Stimulated activated naive B cell treated with anti-CD40 and anti-IgM and Interleukin-4, amounts not matched to agents 10 μg/mL and 1 μg/mL and 100 μg/mL, for 72 hours (primary cell): ENCODE measurements at regions not wholly inside any gene's neighbourhood (a gene's known extent, or its start where the extent isn't known, plus 50 kb on each side); places are given as distances from the start of the nearest gene placed in this dataset.

Experiments
- ATAC-seq, 2 donors: fragments of 150-1000 bp; cut with Tn5 transposase; replicated peaks; 2 replicates each; pipeline ENCODE4 v1.10.0; 2021; ENCODE audit warnings: moderate library complexity in 1 of 2
- DNase-seq: peaks from one replicate; pipeline ENCODE4 v3.0.0; 2021
- H3K27ac Mint-ChIP-seq: one replicate; pipeline ENCODE4 v1.8.0; 2022; ENCODE audit warnings: mild to moderate bottlenecking, mixed read lengths
- H3K27me3 Mint-ChIP-seq, 2 donors: one replicate each; pipeline ENCODE4 v1.8.0; 2022; ENCODE audit warnings: mixed read lengths in 2 of 2
- H3K36me3 Mint-ChIP-seq, 2 donors: one replicate each; pipeline ENCODE4 v1.8.0; 2022; ENCODE audit warnings: mixed read lengths in 2 of 2, mild to moderate bottlenecking in 1 of 2
- H3K4me1 Mint-ChIP-seq, 2 donors: one replicate each; pipeline ENCODE4 v1.8.0; 2022; ENCODE audit warnings: mixed read lengths in 2 of 2, mild to moderate bottlenecking in 1 of 2
- H3K4me3 Mint-ChIP-seq, 2 donors: one replicate each; pipeline ENCODE4 v1.8.0; 2022; ENCODE audit warnings: mild to moderate bottlenecking in 2 of 2, mixed read lengths in 2 of 2, moderate library complexity in 1 of 2
- H3K9me3 Mint-ChIP-seq, 2 donors: one replicate each; pipeline ENCODE4 v1.8.0; 2022; ENCODE audit warnings: mixed read lengths in 2 of 2, mild to moderate bottlenecking in 1 of 2

GRCh38 chr15:60118146-60118545, 114.0 kb downstream of the FOXB1 start:
- H3K27me3 Mint-ChIP-seq: peaks cover 5 to 7% of the 10 kb centered on the region in 2 donors
- no peaks in the 10 kb centered on the region for H3K9me3 Mint-ChIP-seq
- DNase-seq (no peak), ATAC-seq (no peak)
- no peaks in the 10 kb centered on the region for H3K36me3 Mint-ChIP-seq
- H3K4me3 Mint-ChIP-seq: no peak overlapping the region
- no peak overlapping the region for H3K27ac Mint-ChIP-seq
- H3K4me1 Mint-ChIP-seq: no peaks in the 10 kb centered on the region

GRCh38 chr15:60118626-60119025, 114.5 kb downstream of the FOXB1 start:
- Mint-ChIP-seq H3K27me3 (peaks cover 5 to 7% of the 10 kb centered on the region in 2 donors), H3K4me1 (no peaks in the 10 kb centered on the region), H3K36me3 (no peaks in the 10 kb centered on the region), H3K4me3 (no peak overlapping the region), H3K9me3 (no peaks in the 10 kb centered on the region), H3K27ac (no peak overlapping the region)
- no peak for DNase-seq
- ATAC-seq: no peak

GRCh38 chr15:60119101-60119500, 115.0 kb downstream of the FOXB1 start:
- H3K9me3 Mint-ChIP-seq: no peaks in the 10 kb centered on the region
- no peaks in the 10 kb centered on the region for H3K4me1 Mint-ChIP-seq
- no peak for ATAC-seq
- no peak for DNase-seq
- H3K4me3 Mint-ChIP-seq: no peak overlapping the region
- no peak overlapping the region for H3K27ac Mint-ChIP-seq
- peaks cover 5 to 7% of the 10 kb centered on the region in 2 donors for H3K27me3 Mint-ChIP-seq
- no peaks in the 10 kb centered on the region for H3K36me3 Mint-ChIP-seq

GRCh38 chr15:60120100-60120499, 116.0 kb downstream of the FOXB1 start:
- H3K9me3 Mint-ChIP-seq: no peaks in the 10 kb centered on the region
- no peaks in the 10 kb centered on the region for H3K36me3 Mint-ChIP-seq
- no peak overlapping the region for H3K27ac Mint-ChIP-seq
- ATAC-seq (no peak), DNase-seq (no peak)
- H3K27me3 Mint-ChIP-seq: peaks cover 5 to 7% of the 10 kb centered on the region in 2 donors
- no peaks in the 10 kb centered on the region for H3K4me1 Mint-ChIP-seq
- H3K4me3 Mint-ChIP-seq: no peak overlapping the region

- H3K27me3 Mint-ChIP-seq: peaks cover 0 to 7% of the 10 kb centered on the region in 2 donors
- no peak for ATAC-seq
Measured at GRCh38 chr15:60121845-60122244, 117.7 kb downstream of the FOXB1 start.

GRCh38 chr15:60122691-60123090, 118.6 kb downstream of the FOXB1 start:
- Mint-ChIP-seq H3K36me3 (no peaks in the 10 kb centered on the region), H3K27ac (no peak overlapping the region), H3K9me3 (no peaks in the 10 kb centered on the region), H3K4me1 (peaks cover 6 to 13% of the 10 kb centered on the region in 2 donors), H3K27me3 (peaks cover 0 to 7% of the 10 kb centered on the region in 2 donors), H3K4me3 (no peak overlapping the region)
- DNase-seq (no peak), ATAC-seq (no peak)

More at GRCh38 chr15:60121845-60122244, 117.7 kb downstream of the FOXB1 start:
- Mint-ChIP-seq H3K9me3 (no peaks in the 10 kb centered on the region), H3K36me3 (no peaks in the 10 kb centered on the region), H3K4me3 (no peak overlapping the region), H3K4me1 (peaks cover 3 to 4% of the 10 kb centered on the region in 2 donors), H3K27ac (no peak overlapping the region)
- DNase-seq: no peak

GRCh38 chr15:60124460-60125070, 120.5 kb downstream of the FOXB1 start:
- Mint-ChIP-seq H3K27ac (no peak overlapping the region), H3K36me3 (no peaks in the 10 kb centered on the region)

GRCh38 chr15:60125334-60125733, 121.2 kb downstream of the FOXB1 start:
- DNase-seq (no peak), ATAC-seq (no peak)
- Mint-ChIP-seq H3K9me3 (no peaks in the 10 kb centered on the region), H3K36me3 (no peaks in the 10 kb centered on the region), H3K27ac (peak overlapping the region; percentile 49), H3K27me3 (no peaks in the 10 kb centered on the region), H3K4me1 (peaks cover 11 to 18% of the 10 kb centered on the region in 2 donors), H3K4me3 (no peak overlapping the region)

More at GRCh38 chr15:60124460-60125070, 120.5 kb downstream of the FOXB1 start:
- H3K9me3 Mint-ChIP-seq: no peaks in the 10 kb centered on the region
- ATAC-seq (no peak), DNase-seq (no peak)
- H3K27me3 Mint-ChIP-seq: no peaks in the 10 kb centered on the region
- H3K4me1 Mint-ChIP-seq: peaks cover 10 to 18% of the 10 kb centered on the region in 2 donors
- no peak overlapping the region for H3K4me3 Mint-ChIP-seq

GRCh38 chr15:60126200-60126599, 122.1 kb downstream of the FOXB1 start:
- Mint-ChIP-seq H3K9me3 (no peaks in the 10 kb centered on the region), H3K36me3 (no peaks in the 10 kb centered on the region), H3K27ac (no peak overlapping the region), H3K4me3 (no peak overlapping the region), H3K27me3 (no peaks in the 10 kb centered on the region), H3K4me1 (peaks cover 12 to 18% of the 10 kb centered on the region in 2 donors)
- no peak for ATAC-seq
- DNase-seq: no peak

GRCh38 chr15:60126661-60127060, 122.5 kb downstream of the FOXB1 start:
- H3K4me1 Mint-ChIP-seq: peaks cover 12 to 18% of the 10 kb centered on the region in 2 donors
- H3K36me3 Mint-ChIP-seq: no peaks in the 10 kb centered on the region
- H3K4me3 Mint-ChIP-seq: peak overlapping the region; percentile 81 to 83
- H3K9me3 Mint-ChIP-seq: no peaks in the 10 kb centered on the region
- H3K27me3 Mint-ChIP-seq: no peaks in the 10 kb centered on the region
- H3K27ac Mint-ChIP-seq: peak overlapping the region; percentile 20
- DNase-seq (no peak), ATAC-seq (no peak)

- H3K4me3 Mint-ChIP-seq: peak overlapping the region; percentile 81 to 83
- H3K4me1 Mint-ChIP-seq: peaks cover 12 to 18% of the 10 kb centered on the region in 2 donors
- DNase-seq (no peak), ATAC-seq (no peak)
- peaks cover 0 to 7% of the 10 kb centered on the region in 2 donors for H3K27me3 Mint-ChIP-seq
- peak overlapping the region; percentile 91 for H3K27ac Mint-ChIP-seq
- H3K9me3 Mint-ChIP-seq: no peaks in the 10 kb centered on the region
- H3K36me3 Mint-ChIP-seq: no peaks in the 10 kb centered on the region
Measured at GRCh38 chr15:60128000-60128376, 123.9 kb downstream of the FOXB1 start.

- Mint-ChIP-seq H3K9me3 (no peaks in the 10 kb centered on the region), H3K36me3 (no peaks in the 10 kb centered on the region), H3K27me3 (peaks cover 0 to 13% of the 10 kb centered on the region in 2 donors), H3K27ac (no peak overlapping the region), H3K4me1 (peaks cover 12 to 18% of the 10 kb centered on the region in 2 donors), H3K4me3 (no peak overlapping the region)
- DNase-seq: no peak
- no peak for ATAC-seq
Measured at GRCh38 chr15:60128710-60129109, 124.6 kb downstream of the FOXB1 start.

- no peaks in the 10 kb centered on the region for H3K36me3 Mint-ChIP-seq
- H3K4me1 Mint-ChIP-seq: peaks cover 12 to 18% of the 10 kb centered on the region in 2 donors
- ATAC-seq: no peak
- H3K9me3 Mint-ChIP-seq: no peaks in the 10 kb centered on the region
- no peak overlapping the region for H3K4me3 Mint-ChIP-seq
- H3K27ac Mint-ChIP-seq: no peak overlapping the region
- no peak for DNase-seq
- peaks cover 13 to 29% of the 10 kb centered on the region in 2 donors for H3K27me3 Mint-ChIP-seq
Measured at GRCh38 chr15:60130398-60130797, 126.3 kb downstream of the FOXB1 start.

GRCh38 chr15:60130821-60131220, 126.7 kb downstream of the FOXB1 start:
- Mint-ChIP-seq H3K4me1 (peaks cover 12 to 18% of the 10 kb centered on the region in 2 donors), H3K27ac (no peak overlapping the region), H3K36me3 (no peaks in the 10 kb centered on the region), H3K9me3 (no peaks in the 10 kb centered on the region), H3K4me3 (no peak overlapping the region), H3K27me3 (peaks cover 14 to 31% of the 10 kb centered on the region in 2 donors)
- ATAC-seq (no peak), DNase-seq (no peak)

GRCh38 chr15:60134609-60135008, 130.5 kb downstream of the FOXB1 start:
- no peak for DNase-seq
- H3K36me3 Mint-ChIP-seq: no peaks in the 10 kb centered on the region
- H3K4me1 Mint-ChIP-seq: peaks cover 0 to 2% of the 10 kb centered on the region in 2 donors
- H3K9me3 Mint-ChIP-seq: no peaks in the 10 kb centered on the region
- peaks cover 27 to 44% of the 10 kb centered on the region in 2 donors for H3K27me3 Mint-ChIP-seq
- no peak overlapping the region for H3K4me3 Mint-ChIP-seq
- no peak for ATAC-seq
- H3K27ac Mint-ChIP-seq: no peak overlapping the region
